GM19467 (cell line): ENCODE measurements at regions not wholly inside any gene's neighbourhood (a gene's known extent, or its start where the extent isn't known, plus 50 kb on each side); places are given as distances from the start of the nearest gene placed in this dataset.
"Not testable (repeated sequence)": the region's sequence is repeated elsewhere in the genome, so short reads cannot be mapped to it uniquely, and the experiment has no call there.

Experiments
- ATAC-seq: cut with Tn5 transposase; IDR thresholded peaks from one replicate; pipeline ENCODE4 v1.9.1; 2021; ENCODE audit warnings: mild to moderate bottlenecking, moderate library complexity; ENCODE audit not compliant: unreplicated experiment

DNA sequence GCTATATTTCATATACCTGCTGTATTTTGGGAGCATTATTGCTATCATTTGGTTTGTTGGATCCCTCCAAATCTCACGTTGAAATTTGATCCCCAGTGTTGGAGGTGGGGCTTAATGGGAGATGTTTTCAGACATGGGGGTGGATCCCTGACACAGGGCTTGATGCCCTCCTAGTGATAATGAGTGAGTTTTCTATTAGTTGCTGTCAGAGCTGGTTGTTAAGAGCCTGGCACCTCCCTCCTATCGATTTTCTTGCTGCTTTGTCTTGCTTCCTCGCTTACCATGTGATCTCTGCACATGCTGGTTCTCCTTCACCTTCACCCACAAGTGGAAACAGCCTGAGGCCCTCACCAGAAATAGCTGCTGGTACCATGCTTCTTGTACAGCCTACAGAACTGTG is 259.9 kb upstream of the STARD13 start:
- ATAC-seq, result no peak

DNA sequence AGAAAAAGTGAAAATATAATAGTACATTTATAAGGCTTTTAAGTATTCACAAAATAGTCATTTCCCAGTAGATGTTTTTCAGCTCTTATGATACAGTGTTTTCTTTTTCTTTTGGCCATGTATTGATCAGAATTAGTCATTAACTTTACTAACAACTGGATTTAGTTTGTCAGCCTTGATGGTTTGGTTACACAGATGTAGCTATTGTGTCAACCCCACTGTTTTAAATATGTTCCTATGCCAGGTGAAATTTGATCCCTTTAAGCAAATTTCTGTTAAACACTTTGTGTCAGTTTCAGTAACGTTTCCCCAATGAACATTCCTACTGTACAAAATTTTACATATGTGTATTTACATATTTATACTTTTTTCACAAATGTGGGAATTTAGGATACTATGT is 261.5 kb upstream of the STARD13 start:
- no peak for ATAC-seq

GRCh38 chr13:33548069-33548468 is 262.5 kb upstream of the STARD13 start:
- no peak for ATAC-seq

DNA sequence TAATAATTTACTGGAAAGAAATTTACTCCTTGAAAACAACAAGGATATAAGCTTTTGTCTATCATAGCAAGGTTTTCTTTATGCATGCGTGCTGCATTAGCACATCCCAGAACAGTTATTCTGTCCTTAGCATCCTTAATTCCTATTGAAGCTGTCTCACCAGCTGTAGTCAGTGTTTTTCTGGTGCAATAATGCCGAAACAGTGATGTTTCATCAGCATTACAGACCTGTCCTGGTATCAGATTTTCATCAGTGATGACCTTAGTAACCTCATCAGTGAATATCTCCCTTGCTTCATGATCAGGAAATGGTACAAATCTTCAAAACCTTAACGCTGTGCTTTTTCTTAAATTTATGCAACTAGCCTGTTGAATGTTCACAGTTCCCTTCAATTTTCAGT is 264.7 kb upstream of the STARD13 start:
- ATAC-seq, result no peak

DNA sequence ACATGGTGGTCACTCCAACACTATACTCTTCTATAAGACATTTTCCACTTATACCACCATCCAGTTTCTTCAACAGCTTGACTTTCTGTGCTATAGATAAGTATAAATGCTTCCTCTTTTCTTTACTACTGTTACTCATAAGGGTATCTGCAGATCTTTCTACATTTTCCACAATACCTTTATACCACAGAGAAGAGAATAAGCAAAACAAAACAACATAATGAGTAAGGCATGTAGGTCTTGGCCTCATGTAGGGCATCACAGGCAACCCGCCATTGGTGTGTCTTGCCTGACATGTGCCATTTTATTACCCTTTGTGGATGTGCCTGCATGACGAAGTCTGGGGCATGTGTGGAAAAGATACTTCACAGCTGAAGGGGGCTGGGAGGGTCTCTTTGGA is 265.3 kb upstream of the STARD13 start:
- no peak for ATAC-seq

DNA sequence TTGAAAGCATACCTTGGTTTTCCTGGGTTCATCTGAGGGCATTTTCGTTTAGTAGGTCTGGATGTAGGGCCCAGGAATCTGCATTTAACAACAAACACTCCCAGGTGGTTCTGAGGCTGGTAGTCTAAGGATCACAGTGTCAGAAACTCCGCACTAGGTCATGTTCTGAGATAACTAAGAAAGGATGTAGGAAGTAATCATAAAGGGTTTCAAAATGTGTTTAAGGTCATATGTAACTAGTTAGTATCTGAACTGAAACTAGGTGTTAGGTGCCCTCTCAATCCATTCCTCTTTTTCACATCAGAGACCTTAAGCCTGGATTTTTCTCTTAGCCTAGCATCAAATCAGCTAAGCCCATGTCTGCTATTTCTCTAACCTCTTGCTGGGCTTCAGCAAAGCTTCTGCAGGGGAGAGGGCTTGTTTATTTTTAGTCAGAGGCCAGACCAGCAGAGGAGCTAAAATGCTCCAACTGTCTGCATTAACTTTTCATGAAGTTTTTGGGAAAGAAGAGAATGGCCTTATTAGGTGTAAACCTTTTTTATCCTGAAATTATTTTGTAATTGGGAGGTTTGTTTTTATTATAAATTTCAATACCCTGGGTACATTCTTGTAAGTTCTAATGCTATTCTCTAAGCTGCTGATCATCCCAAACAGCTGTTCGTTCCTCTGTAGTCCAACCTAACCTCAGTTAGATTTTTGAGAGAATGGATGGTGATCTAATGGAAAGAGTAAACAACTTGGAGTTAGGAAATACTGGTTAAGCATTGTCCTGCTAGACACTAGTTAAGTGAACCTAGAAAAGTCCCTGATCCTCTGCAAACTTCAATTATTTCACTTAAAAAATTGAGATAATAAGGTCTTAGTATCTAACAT is 262.8 kb upstream of the RFC3 start:
- peak; percentile 82 for ATAC-seq

GRCh38 chr13:33556828-33557227 is 261.1 kb upstream of the RFC3 start:
- no peak for ATAC-seq

DNA sequence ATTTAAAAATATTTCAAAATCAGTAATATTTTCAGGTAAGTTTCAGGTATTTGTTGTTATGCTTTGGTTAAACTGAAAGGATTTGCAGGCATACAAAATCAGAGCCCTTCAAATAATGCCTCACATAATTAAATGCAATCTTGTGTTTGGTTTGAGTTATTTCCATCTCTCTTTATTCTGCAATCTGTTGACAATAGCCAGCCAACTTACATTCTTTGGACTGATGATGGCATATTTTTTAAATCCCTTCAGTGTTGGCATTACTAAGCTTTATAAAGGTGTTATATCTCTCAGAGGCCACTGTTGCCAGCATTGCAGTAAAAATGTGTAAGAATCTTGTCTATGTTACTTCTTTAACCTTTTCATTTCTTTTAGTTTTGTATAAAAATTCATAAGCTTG is 257.2 kb upstream of the RFC3 start:
- ATAC-seq, result no peak

DNA sequence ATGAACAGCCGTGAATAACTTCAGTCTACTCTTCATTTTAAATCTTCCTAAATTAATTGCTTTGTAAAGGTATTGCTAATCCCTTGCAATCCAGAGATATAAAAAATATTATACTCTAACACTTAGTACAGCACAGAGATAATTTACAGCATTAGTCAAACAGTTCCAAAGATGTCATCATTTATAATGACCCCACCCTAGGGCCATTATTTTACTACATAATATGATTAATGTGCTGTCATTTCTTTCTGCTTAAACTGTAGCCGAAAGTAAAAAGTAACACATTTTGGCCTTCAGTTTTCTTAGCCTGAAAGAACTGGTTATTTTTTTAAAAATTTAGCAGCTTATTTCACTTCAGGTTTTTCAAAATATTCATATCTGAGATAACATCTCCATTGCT is 256.3 kb upstream of the RFC3 start:
- no peak for ATAC-seq

GRCh38 chr13:33571618-33572017 is 246.3 kb upstream of the RFC3 start:
- peak; percentile 53 for ATAC-seq

GRCh38 chr13:33572322-33572721 is 245.6 kb upstream of the RFC3 start:
- ATAC-seq, result not testable (repeated sequence)

- ATAC-seq, result no peak
These were observed 242.6 kb upstream of the RFC3 start for GRCh38 chr13:33575378-33575777.

- no peak for ATAC-seq
These were observed 240.9 kb upstream of the RFC3 start for GRCh38 chr13:33577007-33577406.

DNA sequence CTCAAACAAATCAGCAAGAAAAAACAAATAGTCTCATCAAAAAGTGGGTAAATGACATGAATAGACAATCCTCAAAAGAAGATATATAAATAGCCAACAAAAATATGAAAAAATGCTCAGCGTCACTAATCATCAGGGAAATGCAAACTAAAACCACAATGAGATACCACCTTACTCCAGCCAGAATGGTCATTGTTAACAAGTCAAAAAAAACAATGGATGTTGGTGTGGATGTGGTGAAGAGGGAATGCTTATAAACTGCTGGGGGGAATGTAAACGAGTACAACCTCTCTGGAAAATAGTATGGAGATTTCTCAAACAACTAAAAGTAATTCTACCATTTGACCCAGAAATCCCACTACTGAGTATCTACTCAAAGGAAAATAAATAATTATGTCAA is 239.2 kb upstream of the RFC3 start:
- no peak for ATAC-seq

DNA sequence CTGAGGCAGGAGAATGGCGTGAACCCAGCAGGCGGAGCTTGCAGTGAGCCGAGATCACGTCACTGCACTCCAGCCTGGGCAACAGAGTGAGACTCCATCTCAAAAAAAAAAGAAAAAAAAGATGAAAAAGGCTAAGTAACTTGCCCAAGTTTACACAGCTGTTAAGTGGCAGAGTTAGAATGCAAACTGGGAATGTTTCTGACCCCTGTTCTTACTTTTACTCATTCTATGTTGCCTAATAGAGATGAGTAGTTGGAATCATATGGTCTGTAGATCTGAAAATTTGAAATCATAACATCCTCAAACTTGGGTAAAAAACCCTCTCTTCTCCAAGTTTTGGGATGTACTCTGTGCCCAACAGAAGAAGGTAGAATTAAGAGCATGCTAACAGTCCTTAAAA is 235.8 kb upstream of the RFC3 start:
- no peak for ATAC-seq

DNA sequence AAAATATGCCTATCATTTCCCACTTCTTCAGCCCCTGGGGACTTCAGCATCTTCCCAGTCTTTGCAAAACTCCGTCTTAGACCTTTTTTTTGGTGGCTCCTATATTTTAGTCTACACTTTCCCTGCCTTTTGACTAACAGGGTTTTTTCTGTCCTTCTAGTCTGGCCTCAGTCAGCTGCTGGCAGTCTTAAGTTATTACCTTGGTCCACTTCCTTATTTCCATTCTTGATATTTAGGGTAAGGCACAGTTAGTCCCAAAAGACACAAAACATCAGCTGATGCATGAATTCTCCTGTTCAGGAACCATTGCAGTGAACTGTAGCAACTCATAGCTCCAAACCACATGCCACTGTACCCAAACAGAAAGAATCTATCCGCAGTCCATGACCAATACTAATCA is 234.6 kb upstream of the RFC3 start:
- no peak for ATAC-seq

DNA sequence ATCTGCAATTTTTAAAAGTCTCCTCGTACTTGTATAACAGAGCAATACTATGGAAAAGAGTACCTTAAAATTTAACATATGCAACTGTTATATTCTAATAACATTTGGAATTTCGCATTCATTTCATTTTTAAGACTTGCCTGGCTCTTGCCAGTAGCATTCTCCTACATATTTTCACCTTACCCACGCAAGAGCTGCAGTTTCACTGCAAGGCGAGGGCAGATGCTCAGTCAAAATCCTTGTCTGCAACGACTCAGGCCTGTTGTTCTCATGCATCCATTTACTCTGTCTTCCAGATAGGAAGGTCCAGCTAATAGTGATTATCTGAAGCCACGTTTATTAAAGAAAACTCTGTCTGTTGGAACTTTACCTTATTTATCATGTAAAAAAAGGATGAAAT is 227.0 kb upstream of the RFC3 start:
- ATAC-seq, result no peak

GRCh38 chr13:33606692-33607091 is 211.3 kb upstream of the RFC3 start:
- no peak for ATAC-seq

DNA sequence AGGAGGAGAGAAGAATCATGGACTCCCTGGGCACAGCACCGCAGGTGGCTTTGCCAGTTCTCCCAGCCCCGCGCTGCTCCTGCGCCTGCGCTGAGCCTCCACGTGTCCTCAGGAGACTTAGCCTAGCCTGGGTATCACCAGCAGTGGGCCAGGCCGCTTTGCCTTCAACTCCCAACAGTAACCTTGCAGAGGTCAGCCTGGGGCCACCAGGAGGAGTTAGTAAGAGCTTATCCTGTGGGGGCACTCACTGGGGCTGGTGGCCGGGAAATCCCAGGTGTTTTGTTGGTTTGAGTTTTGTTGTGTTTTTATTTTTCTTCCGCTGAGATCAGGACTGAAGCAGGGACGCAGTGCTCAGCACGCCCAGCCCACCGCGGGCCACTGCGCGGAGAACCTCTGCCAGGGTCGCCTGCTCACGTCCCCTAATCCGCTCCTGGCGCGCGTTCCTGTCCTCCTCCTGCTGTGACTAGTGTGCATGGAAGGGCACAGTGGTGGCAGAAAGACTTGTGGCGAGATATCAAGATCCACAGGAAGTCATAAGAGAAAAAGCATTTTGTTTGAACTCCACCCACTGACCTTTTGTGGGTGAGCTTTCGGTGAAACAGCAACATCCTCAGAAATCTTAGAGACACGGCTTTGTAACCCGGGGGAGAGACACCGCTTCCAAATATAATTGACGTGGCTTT is 207.4 kb upstream of the RFC3 start:
- ATAC-seq, result no peak

DNA sequence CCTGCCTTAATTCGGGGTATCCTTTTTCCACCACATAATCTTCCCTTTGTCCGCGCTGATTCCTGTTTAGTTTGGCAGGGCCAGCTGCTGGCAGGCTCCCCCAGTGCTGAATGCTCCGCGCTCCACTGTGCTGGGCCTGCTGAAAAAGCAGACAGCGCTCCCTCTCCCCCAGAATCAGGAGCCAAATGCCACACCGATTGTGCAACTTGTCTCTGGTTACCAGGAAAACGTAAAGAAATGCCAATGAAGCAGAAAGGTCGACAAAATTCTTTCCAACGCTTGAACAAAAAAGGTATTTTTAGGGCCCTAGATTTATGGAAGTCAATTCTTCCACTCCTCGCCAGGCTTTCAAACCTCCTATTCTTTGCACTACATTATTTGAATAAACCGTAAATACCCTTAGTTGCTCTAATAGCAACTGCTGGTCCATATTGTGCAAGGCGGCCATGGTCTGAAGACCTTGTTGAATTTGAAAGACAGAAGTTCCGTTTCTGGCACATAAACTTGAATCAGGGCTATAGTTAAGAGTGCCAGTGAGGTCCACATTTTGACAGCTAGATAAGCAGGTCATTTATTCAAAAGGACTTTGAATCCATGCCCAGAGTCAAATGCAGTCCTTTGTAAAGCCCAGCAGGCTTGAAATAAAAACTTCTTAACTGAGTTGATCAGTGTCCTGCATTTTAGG is 206.7 kb upstream of the RFC3 start:
- no peak for ATAC-seq

- ATAC-seq, result peak; percentile 49
These were observed 205.0 kb upstream of the RFC3 start for GRCh38 chr13:33612641-33613638.
